ENCODE measurements at regions not wholly inside any gene's neighbourhood (a gene's known extent, or its start where the extent isn't known, plus 50 kb on each side); places are given as distances from the start of the nearest gene placed in this dataset.

- ChIA-PET POLR2A (no interaction called here), CTCF (no interaction called here)
- no peak overlapping the region for H3K27ac ChIP-seq (ENCODE audit: low read length)
- no peak overlapping the region for H3K4me3 ChIP-seq (ENCODE audit: low read depth in 2 of 2, low read length in 2 of 2)
- in situ Hi-C loops (cut with HindIII; ENCODE audit: low pct_unique_long_range_greater_than_20kb, low sequenced_read_pairs) (no loop called here), intact Hi-C loops (cut with micrococcal nuclease; ENCODE audit: unreplicated experiment) (no loop called here)
- H3K4me1 ChIP-seq (ENCODE audit: control insufficient read depth, insufficient read depth, low read length) = no peaks in the 10 kb centered on the region
- H3K27me3 ChIP-seq (ENCODE audit: control insufficient read depth, insufficient read depth, low read length) = no peaks in the 10 kb centered on the region
- DNase-seq (ENCODE audit: low read depth, low spot score) (no peak), ATAC-seq (no peak)
- no TSS peak for BruUV-seq (replicated peaks)
- no peaks in the 10 kb centered on the region for H3K9me3 ChIP-seq (ENCODE audit: control insufficient read depth, insufficient read depth, low read depth, low read length)
- no peaks in the 10 kb centered on the region for H3K36me3 ChIP-seq (ENCODE audit: control insufficient read depth, insufficient read depth, low read length)
- TF ChIP-seq POLR2AphosphoS5 (IDR thresholded peaks at IDR 0.05; ENCODE audit: low read depth, low read length) (no peak), TCF7L2 (IDR thresholded peaks at IDR 0.05; ENCODE audit: low read depth, low read length) (no peak)
These were observed 51.4 kb upstream of the PCDH18 start for GRCh38 chr4:137583671-137584070.

Measured in Panc1 (cell line).